ENCODE measurements at regions not wholly inside any gene's neighbourhood (a gene's known extent, or its start where the extent isn't known, plus 50 kb on each side); places are given as distances from the start of the nearest gene placed in this dataset.

DNA sequence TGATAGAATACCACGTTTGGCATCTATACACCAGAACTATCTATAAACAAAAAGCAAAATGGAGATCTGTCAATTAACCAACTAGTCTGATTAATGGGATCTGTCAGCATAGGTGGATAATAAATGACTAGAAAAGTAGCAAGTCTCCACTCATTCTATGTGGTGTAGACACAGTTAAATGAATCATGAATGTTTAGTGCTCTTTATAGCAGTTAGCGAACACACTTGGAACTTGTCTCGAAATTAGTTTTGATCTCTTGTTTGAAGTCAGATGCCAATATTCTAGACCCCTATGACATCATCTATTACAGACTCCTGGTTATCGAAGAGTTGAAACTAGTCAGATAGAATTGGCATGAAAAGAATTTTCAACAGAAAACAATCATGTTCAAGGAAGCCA is 259.7 kb downstream of the AHR start:
- H3K27ac ChIP-seq, result peak overlapping the region; percentile 9 to 54
- peaks cover 0 to 14% of the 10 kb centered on the region in 2 donors for H3K4me1 ChIP-seq
- TF ChIP-seq POLR2A (IDR thresholded peaks at IDR 0.05), result no peak
- TF ChIP-seq, protein P1, sequence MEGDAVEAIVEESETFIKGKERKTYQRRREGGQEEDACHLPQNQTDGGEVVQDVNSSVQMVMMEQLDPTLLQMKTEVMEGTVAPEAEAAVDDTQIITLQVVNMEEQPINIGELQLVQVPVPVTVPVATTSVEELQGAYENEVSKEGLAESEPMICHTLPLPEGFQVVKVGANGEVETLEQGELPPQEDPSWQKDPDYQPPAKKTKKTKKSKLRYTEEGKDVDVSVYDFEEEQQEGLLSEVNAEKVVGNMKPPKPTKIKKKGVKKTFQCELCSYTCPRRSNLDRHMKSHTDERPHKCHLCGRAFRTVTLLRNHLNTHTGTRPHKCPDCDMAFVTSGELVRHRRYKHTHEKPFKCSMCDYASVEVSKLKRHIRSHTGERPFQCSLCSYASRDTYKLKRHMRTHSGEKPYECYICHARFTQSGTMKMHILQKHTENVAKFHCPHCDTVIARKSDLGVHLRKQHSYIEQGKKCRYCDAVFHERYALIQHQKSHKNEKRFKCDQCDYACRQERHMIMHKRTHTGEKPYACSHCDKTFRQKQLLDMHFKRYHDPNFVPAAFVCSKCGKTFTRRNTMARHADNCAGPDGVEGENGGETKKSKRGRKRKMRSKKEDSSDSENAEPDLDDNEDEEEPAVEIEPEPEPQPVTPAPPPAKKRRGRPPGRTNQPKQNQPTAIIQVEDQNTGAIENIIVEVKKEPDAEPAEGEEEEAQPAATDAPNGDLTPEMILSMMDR (IDR thresholded peaks at IDR 0.05), result no peak
- intact Hi-C loops (cut with DNase I; ENCODE audit: low total_unique reads), result no loop called here
- no peak for DNase-seq
- no peaks in the 10 kb centered on the region for H3K9me3 ChIP-seq
- H3K27me3 ChIP-seq, result no peaks in the 10 kb centered on the region
- no peaks in the 10 kb centered on the region for H3K36me3 ChIP-seq
- no peak overlapping the region for H3K4me3 ChIP-seq

DNA sequence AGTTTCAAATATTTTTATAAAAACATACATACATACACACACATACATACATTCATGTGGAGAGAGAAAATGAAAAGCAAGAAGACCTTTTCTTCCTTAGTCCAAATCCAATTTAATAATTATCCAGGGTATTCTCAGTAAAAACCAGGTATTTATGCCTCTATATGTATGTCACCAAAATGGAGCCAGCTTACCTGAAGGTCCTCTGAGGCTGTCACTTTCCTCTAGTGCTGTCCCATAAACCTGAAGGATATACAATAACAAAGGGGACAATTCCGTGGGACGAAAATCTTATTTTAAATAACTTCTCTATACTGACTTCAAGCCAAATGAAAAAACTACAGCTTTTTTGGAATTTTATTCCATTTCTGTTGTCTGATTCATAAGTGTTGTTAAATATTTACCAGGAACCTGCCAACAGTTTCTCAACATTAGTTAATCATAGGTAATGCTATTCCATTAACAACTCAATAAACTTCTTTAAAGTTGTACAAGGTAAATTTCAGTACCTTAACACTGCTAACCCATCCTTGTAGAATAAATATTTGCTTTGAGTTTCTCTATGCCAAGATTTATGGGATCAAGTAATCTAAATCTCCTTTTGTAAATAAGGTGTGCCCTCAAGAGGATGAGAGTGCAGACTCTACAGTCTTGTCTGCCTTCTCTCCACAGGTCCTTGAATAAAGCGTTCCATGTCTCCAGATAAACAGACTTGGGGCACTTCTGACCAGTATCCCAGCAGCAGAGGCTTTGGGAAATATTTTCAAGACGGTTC is 260.3 kb downstream of the AHR start:
- Histone ChIP-seq H3K36me3 (no peaks in the 10 kb centered on the region), H3K4me1 (peaks cover 0 to 14% of the 10 kb centered on the region in 2 donors), H3K4me3 (no peak overlapping the region), H3K27me3 (no peaks in the 10 kb centered on the region), H3K9me3 (no peaks in the 10 kb centered on the region), H3K27ac (no peak overlapping the region)
- intact Hi-C loops (cut with DNase I; ENCODE audit: low total_unique reads), result no loop called here
- DNase-seq, result no peak
- TF ChIP-seq POLR2A (IDR thresholded peaks at IDR 0.05), result no peak

DNA sequence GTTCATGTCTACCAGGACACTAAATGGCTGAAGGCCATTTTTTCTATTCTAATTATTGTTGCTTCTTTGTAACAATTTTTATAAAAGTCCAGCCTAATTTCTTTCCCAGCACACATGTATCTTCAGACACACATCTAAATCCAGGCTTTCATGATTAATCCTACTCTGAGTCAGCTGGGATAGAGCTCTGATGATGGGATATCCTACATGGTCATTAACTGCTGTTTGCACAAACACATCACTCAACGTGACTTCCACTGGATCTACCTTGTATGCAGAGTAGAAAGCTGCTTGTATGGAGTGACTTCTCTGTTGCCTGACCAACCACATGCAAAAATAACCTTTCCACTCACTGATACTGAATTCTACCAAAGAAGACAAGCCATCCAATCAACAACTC is 260.9 kb downstream of the AHR start:
- Histone ChIP-seq H3K4me3 (no peak overlapping the region), H3K9me3 (no peaks in the 10 kb centered on the region), H3K27ac (no peak overlapping the region), H3K27me3 (no peaks in the 10 kb centered on the region), H3K4me1 (peaks cover 0 to 14% of the 10 kb centered on the region in 2 donors), H3K36me3 (no peaks in the 10 kb centered on the region)
- TF ChIP-seq, protein P1 (IDR thresholded peaks at IDR 0.05), result no peak
- no peak for TF ChIP-seq POLR2A (IDR thresholded peaks at IDR 0.05)
- no peak for DNase-seq
- intact Hi-C loops (cut with DNase I; ENCODE audit: low total_unique reads), result no loop called here

DNA sequence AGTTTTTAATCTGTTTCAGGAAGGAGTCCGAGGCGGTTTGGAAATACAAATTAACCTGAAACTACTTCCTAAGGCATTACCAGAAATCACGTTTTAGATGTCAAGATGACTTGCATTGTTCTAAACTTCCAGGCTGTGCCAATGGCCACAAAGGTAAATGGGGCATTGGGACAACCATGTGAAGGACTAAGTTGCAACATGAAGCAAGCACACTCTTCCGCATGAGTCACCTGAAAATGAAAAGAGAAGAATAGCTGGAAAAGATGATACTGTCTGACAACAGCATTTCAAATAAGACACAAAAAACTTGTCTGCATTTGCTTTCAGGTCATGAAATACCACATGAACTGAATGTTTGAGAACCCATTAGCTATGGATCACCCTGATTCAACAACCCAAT is 262.1 kb downstream of the AHR start:
- DNase-seq, result no peak
- TF ChIP-seq POLR2A (IDR thresholded peaks at IDR 0.05), result no peak
- TF ChIP-seq, protein P1 (IDR thresholded peaks at IDR 0.05), result no peak

DNA sequence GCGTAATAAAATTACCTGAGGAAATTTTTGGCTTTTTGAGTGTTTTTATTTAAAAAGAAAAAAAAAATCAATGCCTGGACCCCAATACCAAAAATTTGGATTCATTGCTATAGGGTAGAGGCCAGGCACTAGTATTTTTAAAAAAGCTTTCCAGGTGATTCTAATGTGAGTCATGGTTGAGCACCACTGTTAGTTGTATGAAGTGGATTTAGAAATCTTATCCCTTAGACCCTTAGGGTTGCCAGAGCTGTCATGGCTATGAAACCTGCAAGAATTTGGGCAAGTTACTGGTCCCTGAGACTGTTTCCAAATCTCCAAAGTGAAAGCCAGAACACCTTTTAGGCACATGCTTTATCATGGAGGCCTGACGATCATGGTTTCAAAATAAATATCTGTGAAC is 262.5 kb downstream of the AHR start:
- TF ChIP-seq POLR2A (IDR thresholded peaks at IDR 0.05), result no peak
- TF ChIP-seq, protein P1 (IDR thresholded peaks at IDR 0.05), result no peak
- Histone ChIP-seq H3K27ac (no peak overlapping the region), H3K4me1 (peaks cover 0 to 8% of the 10 kb centered on the region in 2 donors), H3K27me3 (no peaks in the 10 kb centered on the region), H3K4me3 (no peak overlapping the region), H3K9me3 (no peaks in the 10 kb centered on the region), H3K36me3 (no peaks in the 10 kb centered on the region)
- intact Hi-C loops (cut with DNase I; ENCODE audit: low total_unique reads), result no loop called here
- DNase-seq, result no peak

More for the DNA sequence above, 262.1 kb downstream of the AHR start:
- H3K27me3 ChIP-seq, result no peaks in the 10 kb centered on the region
- peaks cover 0 to 13% of the 10 kb centered on the region in 2 donors for H3K4me1 ChIP-seq
- H3K9me3 ChIP-seq, result no peaks in the 10 kb centered on the region
- H3K4me3 ChIP-seq, result no peak overlapping the region
- intact Hi-C loops (cut with DNase I; ENCODE audit: low total_unique reads), result no loop called here
- no peak overlapping the region for H3K27ac ChIP-seq
- H3K36me3 ChIP-seq, result no peaks in the 10 kb centered on the region
